ENCODE measurements at regions not wholly inside any gene's neighbourhood (a gene's known extent, or its start where the extent isn't known, plus 50 kb on each side); places are given as distances from the start of the nearest gene placed in this dataset.
"Not testable (repeated sequence)": the region's sequence is repeated elsewhere in the genome, so short reads cannot be mapped to it uniquely, and the experiment has no call there.

GRCh38 chr6:150692604-150693003 is 92.9 kb downstream of the PLEKHG1 start:
- H3K27me3 Mint-ChIP-seq: peaks cover 3% of the 10 kb centered on the region
- H3K4me1 Mint-ChIP-seq (ENCODE audit: low read depth): no peaks in the 10 kb centered on the region
- DNase-seq: no peak
- no peaks in the 10 kb centered on the region for H3K9me3 Mint-ChIP-seq
- no peak overlapping the region for H3K4me3 Mint-ChIP-seq
- no peaks in the 10 kb centered on the region for H3K36me3 Mint-ChIP-seq (ENCODE audit: low read depth)
- H3K27ac Mint-ChIP-seq: no peak overlapping the region

- DNase-seq: no peak
- H3K9me3 Mint-ChIP-seq: no peaks in the 10 kb centered on the region
- no peak overlapping the region for H3K27ac Mint-ChIP-seq
- H3K4me3 Mint-ChIP-seq: no peak overlapping the region
- peaks cover 3% of the 10 kb centered on the region for H3K27me3 Mint-ChIP-seq
- H3K4me1 Mint-ChIP-seq (ENCODE audit: low read depth): no peaks in the 10 kb centered on the region
- no peaks in the 10 kb centered on the region for H3K36me3 Mint-ChIP-seq (ENCODE audit: low read depth)
Observed at GRCh38 chr6:150694889-150695288, 95.2 kb downstream of the PLEKHG1 start.

- no peak overlapping the region for H3K27ac Mint-ChIP-seq
Observed at GRCh38 chr6:150695652-150696051, 96.0 kb downstream of the PLEKHG1 start.

DNA sequence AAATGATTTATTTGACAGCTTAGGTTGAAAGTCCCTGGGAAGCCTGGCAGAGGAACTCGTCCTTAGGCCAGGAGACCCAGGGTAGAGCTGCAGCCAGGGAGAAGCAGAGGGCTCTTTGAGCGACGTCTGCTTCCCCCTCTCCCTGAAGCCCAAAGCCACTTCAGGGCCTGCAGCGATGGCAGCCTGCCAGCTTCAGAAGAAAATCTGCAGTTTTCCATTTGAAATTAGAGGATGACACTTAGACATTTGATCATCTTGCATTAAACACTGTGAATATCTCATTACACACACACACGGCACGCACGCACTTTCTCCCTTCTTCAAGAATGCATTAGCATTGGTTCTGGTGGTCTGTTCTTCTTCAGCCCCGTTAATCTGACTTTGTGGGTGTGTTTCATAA is 96.5 kb downstream of the PLEKHG1 start:
- no peaks in the 10 kb centered on the region for H3K4me1 Mint-ChIP-seq (ENCODE audit: low read depth)
- H3K27me3 Mint-ChIP-seq: peaks cover 3% of the 10 kb centered on the region
- DNase-seq: no peak
- no peaks in the 10 kb centered on the region for H3K9me3 Mint-ChIP-seq
- H3K27ac Mint-ChIP-seq: no peak overlapping the region
- H3K36me3 Mint-ChIP-seq (ENCODE audit: low read depth): no peaks in the 10 kb centered on the region
- no peak overlapping the region for H3K4me3 Mint-ChIP-seq

More at GRCh38 chr6:150695652-150696051, 96.0 kb downstream of the PLEKHG1 start:
- Mint-ChIP-seq H3K27me3 (peaks cover 3% of the 10 kb centered on the region), H3K4me3 (no peak overlapping the region), H3K36me3 (ENCODE audit: low read depth) (no peaks in the 10 kb centered on the region), H3K9me3 (no peaks in the 10 kb centered on the region), H3K4me1 (ENCODE audit: low read depth) (no peaks in the 10 kb centered on the region)
- no peak for DNase-seq

- H3K9me3 Mint-ChIP-seq; H3K4me1 Mint-ChIP-seq (ENCODE audit: low read depth); DNase-seq; H3K27ac Mint-ChIP-seq; H3K4me3 Mint-ChIP-seq; H3K27me3 Mint-ChIP-seq; H3K36me3 Mint-ChIP-seq (ENCODE audit: low read depth): not testable (repeated sequence)
Observed at GRCh38 chr6:150696918-150697317, 97.2 kb downstream of the PLEKHG1 start.

GRCh38 chr6:150697515-150697914 is 97.8 kb downstream of the PLEKHG1 start:
- no peaks in the 10 kb centered on the region for H3K36me3 Mint-ChIP-seq (ENCODE audit: low read depth)
- peaks cover 3% of the 10 kb centered on the region for H3K27me3 Mint-ChIP-seq
- no peak overlapping the region for H3K4me3 Mint-ChIP-seq
- H3K9me3 Mint-ChIP-seq: no peaks in the 10 kb centered on the region
- no peak overlapping the region for H3K27ac Mint-ChIP-seq
- no peak for DNase-seq
- H3K4me1 Mint-ChIP-seq (ENCODE audit: low read depth): no peaks in the 10 kb centered on the region

DNA sequence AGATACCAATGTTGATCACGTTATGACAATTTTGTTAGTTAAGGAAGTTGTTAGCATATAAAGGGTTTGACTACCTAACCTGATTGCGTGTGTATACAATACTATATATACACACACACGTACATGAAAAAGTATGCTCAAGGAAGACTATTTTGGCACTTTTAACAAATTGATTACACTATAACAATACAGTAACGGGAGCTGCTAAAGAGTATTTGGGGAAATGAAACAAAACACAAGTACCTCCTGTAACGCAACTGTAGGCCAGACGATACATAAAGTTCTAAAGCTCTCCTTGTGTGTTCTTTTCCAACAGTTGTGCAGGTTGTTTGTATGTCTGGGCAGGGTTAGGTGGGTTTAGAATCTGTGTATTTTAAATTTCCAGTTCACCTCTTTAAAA is 98.7 kb downstream of the PLEKHG1 start:
- DNase-seq: no peak
- Mint-ChIP-seq H3K4me1 (ENCODE audit: low read depth) (no peaks in the 10 kb centered on the region), H3K4me3 (no peak overlapping the region), H3K27me3 (peaks cover 3% of the 10 kb centered on the region), H3K27ac (no peak overlapping the region), H3K9me3 (no peaks in the 10 kb centered on the region), H3K36me3 (ENCODE audit: low read depth) (no peaks in the 10 kb centered on the region)

DNA sequence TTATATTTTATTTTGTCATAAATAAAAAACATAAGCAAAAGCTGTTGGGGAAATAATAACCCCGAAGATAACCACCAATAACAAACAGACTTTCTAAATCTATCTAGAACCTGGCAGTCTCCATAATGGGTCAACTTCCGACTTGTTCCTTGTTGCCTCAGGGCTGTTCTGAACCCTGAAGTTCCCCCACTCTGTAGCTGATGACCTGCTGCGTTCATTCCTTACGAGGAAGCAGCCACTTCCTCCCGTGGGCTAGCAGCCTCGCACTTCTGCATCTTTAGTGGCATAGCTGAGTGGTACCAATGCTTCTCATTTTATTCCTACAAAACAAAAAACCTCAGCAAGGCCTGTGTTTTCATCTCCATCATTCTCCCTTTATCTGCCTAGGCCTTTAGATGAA is 103.0 kb downstream of the PLEKHG1 start:
- no peak for DNase-seq
- Mint-ChIP-seq H3K4me3 (no peak overlapping the region), H3K36me3 (ENCODE audit: low read depth) (no peaks in the 10 kb centered on the region), H3K9me3 (no peaks in the 10 kb centered on the region), H3K27ac (no peak overlapping the region), H3K27me3 (no peaks in the 10 kb centered on the region), H3K4me1 (ENCODE audit: low read depth) (no peaks in the 10 kb centered on the region)

DNA sequence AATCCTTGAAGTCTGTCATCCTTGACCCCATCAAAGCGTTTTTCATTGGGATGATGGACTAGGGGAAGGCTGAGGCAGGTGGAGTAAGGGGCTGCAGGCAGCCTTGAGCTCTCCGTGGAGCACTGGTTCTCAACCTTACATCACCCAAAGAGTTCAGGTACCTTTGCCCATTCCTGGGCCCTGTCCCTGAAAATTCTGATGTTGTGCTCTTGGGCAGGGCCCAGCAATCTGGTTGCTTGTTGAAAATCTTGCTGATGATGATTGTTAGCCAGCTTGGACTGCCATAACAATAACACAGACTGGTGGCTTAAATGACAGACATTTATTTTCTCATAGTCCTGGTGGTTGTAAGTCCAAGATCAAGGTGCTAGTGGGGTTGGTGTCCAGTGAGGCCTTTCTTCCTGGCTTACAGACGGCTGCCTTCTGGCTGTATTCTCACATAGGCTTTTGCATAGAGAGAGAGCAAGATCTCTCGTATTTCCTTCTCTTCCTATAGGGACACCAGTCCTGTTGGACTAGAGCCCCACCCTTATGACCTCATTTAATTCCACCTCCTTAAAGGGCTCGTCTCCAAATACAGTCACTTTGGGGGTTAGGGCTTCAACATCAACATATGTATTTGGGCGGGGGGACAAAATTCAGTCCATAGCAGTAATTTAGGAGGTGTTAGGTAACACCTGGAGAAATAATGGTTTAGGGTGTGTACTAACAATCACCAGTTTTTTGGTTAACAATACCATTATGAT is 104.9 kb downstream of the PLEKHG1 start:
- no peaks in the 10 kb centered on the region for H3K4me1 Mint-ChIP-seq (ENCODE audit: low read depth)
- H3K27me3 Mint-ChIP-seq: no peaks in the 10 kb centered on the region
- H3K4me3 Mint-ChIP-seq: no peak overlapping the region
- DNase-seq: no peak
- H3K27ac Mint-ChIP-seq: no peak overlapping the region
- no peaks in the 10 kb centered on the region for H3K9me3 Mint-ChIP-seq
- H3K36me3 Mint-ChIP-seq (ENCODE audit: low read depth): no peaks in the 10 kb centered on the region

GRCh38 chr6:150705392-150705791 is 105.7 kb downstream of the PLEKHG1 start:
- no peak overlapping the region for H3K4me3 Mint-ChIP-seq
- H3K27ac Mint-ChIP-seq: no peak overlapping the region
- H3K36me3 Mint-ChIP-seq (ENCODE audit: low read depth): no peaks in the 10 kb centered on the region
- H3K9me3 Mint-ChIP-seq: no peaks in the 10 kb centered on the region
- DNase-seq: no peak
- H3K27me3 Mint-ChIP-seq: no peaks in the 10 kb centered on the region
- H3K4me1 Mint-ChIP-seq (ENCODE audit: low read depth): no peaks in the 10 kb centered on the region

DNA sequence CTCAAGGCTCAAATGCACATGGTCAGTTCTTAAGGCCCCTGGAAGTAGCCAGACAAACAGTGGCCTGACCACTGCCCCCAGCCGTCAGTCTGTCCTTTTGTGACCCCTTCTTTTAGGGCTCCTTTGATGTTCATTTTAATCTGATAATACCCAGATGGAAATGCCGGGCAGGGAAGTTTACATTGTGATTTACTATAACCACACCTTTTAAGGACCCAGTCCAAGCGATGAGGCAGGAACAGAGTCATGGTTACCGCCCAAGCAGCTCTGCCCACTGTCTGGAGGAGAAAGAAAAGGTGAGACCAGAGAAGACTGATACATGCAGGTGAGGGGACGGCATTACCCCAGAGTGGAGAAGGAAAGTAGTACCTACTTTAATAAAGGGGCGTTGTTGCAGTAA is 110.6 kb downstream of the PLEKHG1 start:
- Mint-ChIP-seq H3K4me1 (ENCODE audit: low read depth) (no peaks in the 10 kb centered on the region), H3K4me3 (no peak overlapping the region), H3K9me3 (no peaks in the 10 kb centered on the region), H3K36me3 (ENCODE audit: low read depth) (no peaks in the 10 kb centered on the region), H3K27ac (no peak overlapping the region), H3K27me3 (no peaks in the 10 kb centered on the region)
- no peak for DNase-seq

- no peaks in the 10 kb centered on the region for H3K9me3 Mint-ChIP-seq
Observed at GRCh38 chr6:150711061-150711460, 111.4 kb downstream of the PLEKHG1 start.

DNA sequence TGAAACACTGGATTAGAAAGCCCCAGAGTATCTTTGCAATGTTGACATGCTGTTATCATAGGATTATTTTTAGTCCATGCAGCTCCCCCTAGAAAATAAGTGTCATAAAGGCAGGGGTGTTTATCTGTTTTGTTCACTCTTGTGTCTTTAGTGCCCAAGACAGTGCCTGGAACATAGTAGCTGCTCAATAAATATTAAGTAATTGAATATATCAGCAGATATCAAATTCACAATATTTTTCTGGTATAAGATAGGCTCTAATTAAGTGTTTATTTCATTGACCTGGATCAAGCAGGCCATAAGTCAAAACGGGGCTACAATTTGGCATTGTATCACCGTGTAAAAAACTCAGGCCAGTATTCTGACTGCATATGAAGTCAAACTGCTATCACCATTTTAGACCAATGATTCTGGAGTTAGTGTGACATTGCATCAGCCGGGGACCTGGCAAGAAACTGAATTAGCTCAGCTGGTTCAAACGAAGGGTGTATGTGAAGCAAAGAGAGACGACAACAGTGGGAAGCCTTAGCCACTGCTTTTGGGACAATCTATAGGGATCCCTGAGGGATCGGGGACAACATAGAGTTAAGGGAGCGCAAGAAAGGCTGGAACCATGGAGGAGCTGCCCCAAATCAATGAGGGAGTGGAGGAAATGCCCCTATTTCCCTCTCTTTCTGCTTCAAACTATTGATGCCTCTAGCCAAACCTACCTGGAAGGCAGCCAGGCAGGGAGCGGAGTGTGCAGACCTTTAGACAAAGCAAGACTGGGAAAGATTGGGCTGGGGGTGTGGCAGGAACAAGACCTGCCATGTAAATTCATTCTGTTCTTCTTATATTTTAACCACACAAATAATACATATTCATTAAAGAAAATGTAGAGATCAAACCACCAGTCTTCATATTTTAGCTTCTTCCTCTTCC is 112.2 kb downstream of the PLEKHG1 start:
- Mint-ChIP-seq H3K27ac (no peak overlapping the region), H3K4me3 (no peak overlapping the region), H3K36me3 (ENCODE audit: low read depth) (no peaks in the 10 kb centered on the region), H3K4me1 (ENCODE audit: low read depth) (no peaks in the 10 kb centered on the region), H3K9me3 (no peaks in the 10 kb centered on the region), H3K27me3 (no peaks in the 10 kb centered on the region)
- no peak for DNase-seq

More at GRCh38 chr6:150711061-150711460, 111.4 kb downstream of the PLEKHG1 start:
- H3K27me3 Mint-ChIP-seq: no peaks in the 10 kb centered on the region
- H3K4me3 Mint-ChIP-seq: no peak overlapping the region
- H3K36me3 Mint-ChIP-seq (ENCODE audit: low read depth): no peaks in the 10 kb centered on the region
- DNase-seq: no peak
- H3K4me1 Mint-ChIP-seq (ENCODE audit: low read depth): no peaks in the 10 kb centered on the region
- no peak overlapping the region for H3K27ac Mint-ChIP-seq

- Mint-ChIP-seq H3K4me3 (no peak overlapping the region), H3K27me3 (no peaks in the 10 kb centered on the region), H3K36me3 (ENCODE audit: low read depth) (no peaks in the 10 kb centered on the region), H3K9me3 (no peaks in the 10 kb centered on the region), H3K4me1 (ENCODE audit: low read depth) (no peaks in the 10 kb centered on the region), H3K27ac (no peak overlapping the region)
- DNase-seq: no peak
Observed at GRCh38 chr6:150712505-150713252, 113.0 kb downstream of the PLEKHG1 start.

All from activated T-cell treated with anti-CD3 and anti-CD28 coated beads, Interleukin-2, amount 50 U/mL, for 24 hours (primary cell).